Keratinocyte (primary cell): ENCODE measurements at regions not wholly inside any gene's neighbourhood (a gene's known extent, or its start where the extent isn't known, plus 50 kb on each side); places are given as distances from the start of the nearest gene placed in this dataset.

Experiments
- DNase-seq: peaks from one replicate; pipeline ENCODE4 v3.0.0-alpha.2; 2011; ENCODE audit warnings: low read depth, missing footprints, low spot score
- FAIRE-seq: peaks from 2 replicates; lab custom pipeline; 2011; peaks lifted over from hg19 to GRCh38; lab: Jason Lieb, UNC
- H2AFZ ChIP-seq: 2 replicates; pipeline ENCODE4 v1.6.0; 2012; ENCODE audit warnings: low read length, control low read depth, inconsistent platforms; ENCODE audit not compliant: control insufficient read depth
- H3K27ac ChIP-seq: 2 replicates; pipeline ENCODE4 v1.5.1; 2011; ENCODE audit warnings: low read length; ENCODE audit not compliant: control insufficient read depth, insufficient read depth
- H3K27me3 ChIP-seq: 3 replicates; pipeline ENCODE4 v1.6.0; 2011; ENCODE audit warnings: low read length; ENCODE audit not compliant: control insufficient read depth, insufficient read depth; ENCODE audit errors: extremely low read depth
- H3K36me3 ChIP-seq, 2 experiments: 2 replicates in 1 of 2; 3 replicates in 1 of 2; pipeline ENCODE4 v1.5.1; 2011; ENCODE audit warnings: low read length in 2 of 2, mild to moderate bottlenecking in 1 of 2; ENCODE audit not compliant: control insufficient read depth in 2 of 2, insufficient read depth in 2 of 2; ENCODE audit errors: extremely low read depth in 1 of 2
- H3K4me1 ChIP-seq: 3 replicates; pipeline ENCODE4 v1.5.1; 2011; ENCODE audit warnings: low read length; ENCODE audit not compliant: control insufficient read depth, insufficient read depth; ENCODE audit errors: extremely low read depth
- H3K4me2 ChIP-seq: 3 replicates; pipeline ENCODE4 v1.6.0; 2011; ENCODE audit warnings: low read depth, low read length; ENCODE audit not compliant: control insufficient read depth, insufficient read depth; ENCODE audit errors: extremely low read depth
- H3K4me3 ChIP-seq, 3 experiments: fragments of 200-600 bp in 1 of 3; sonication (generic) in 1 of 3; 2 replicates in 2 of 3; 3 replicates in 1 of 3; pipeline ENCODE4 v1.5.1; 2011 to 2016; ENCODE audit warnings: low read length in 3 of 3, mild to moderate bottlenecking in 3 of 3, control low read depth in 2 of 3, inconsistent platforms in 1 of 3, low read depth in 1 of 3, mixed read lengths in 1 of 3, mixed run types in 1 of 3, moderate library complexity in 1 of 3; ENCODE audit not compliant: control insufficient read depth in 2 of 3, insufficient read depth in 2 of 3; ENCODE audit errors: extremely low read depth in 1 of 3
- H3K79me2 ChIP-seq: 2 replicates; pipeline ENCODE4 v1.6.0; 2012; ENCODE audit warnings: low read length; ENCODE audit not compliant: control insufficient read depth, insufficient read depth
- H3K9ac ChIP-seq: 3 replicates; pipeline ENCODE4 v1.6.0; 2011; ENCODE audit warnings: low read length; ENCODE audit not compliant: control insufficient read depth, insufficient read depth; ENCODE audit errors: extremely low read depth
- H3K9me1 ChIP-seq: 3 replicates; pipeline ENCODE4 v1.6.0; 2011; ENCODE audit warnings: low read length; ENCODE audit not compliant: control insufficient read depth, insufficient read depth; ENCODE audit errors: extremely low read depth
- H3K9me3 ChIP-seq: 2 replicates; pipeline ENCODE4 v1.5.1; 2012; ENCODE audit warnings: low read depth, low read length; ENCODE audit not compliant: control insufficient read depth
- H4K20me1 ChIP-seq: 3 replicates; pipeline ENCODE4 v1.6.0; 2011; ENCODE audit warnings: low read length; ENCODE audit not compliant: control insufficient read depth, insufficient read depth; ENCODE audit errors: extremely low read depth
- CTCF ChIP-seq, 3 experiments: IDR thresholded peaks in 1 of 3; conservative IDR thresholded peaks in 1 of 3; optimal IDR thresholded peaks in 1 of 3; 2 replicates in 2 of 3; 3 replicates in 1 of 3; pipeline versions ENCODE3 to v1.5.1; 2011; ENCODE audit warnings: low read length in 3 of 3, mild to moderate bottlenecking in 3 of 3, moderate library complexity in 2 of 3, control low read depth in 1 of 3, inconsistent platforms in 1 of 3; ENCODE audit not compliant: insufficient read depth in 2 of 3; ENCODE audit errors: extremely low read depth in 1 of 3
- EZH2 ChIP-seq: IDR thresholded peaks from one replicate; pipeline ENCODE4 v1.6.1; 2012; ENCODE audit warnings: inconsistent platforms, mild to moderate bottlenecking, low read length, moderate library complexity
- dilution Hi-C: fragments of 300-500 bp; cut with MboI; formaldehyde crosslinking; loops from one replicate; pipeline ENCODE4 v1.7.0; 2020; ENCODE audit warnings: low sequenced_read_pairs; ENCODE audit not compliant: extremely low pct_ligation_motif_present

GRCh38 chr1:189816558-189816957 is 661.1 kb downstream of the BRINP3 start:
- no peak for TF ChIP-seq CTCF (optimal IDR thresholded peaks at IDR 0.05 in 1 of 3, IDR thresholded peaks at IDR 0.05 in 1 of 3, conservative IDR thresholded peaks at IDR 0.05 in 1 of 3; ENCODE audit: extremely low read depth in 1 of 3, insufficient read depth in 2 of 3, low read length in 3 of 3)
- TF ChIP-seq EZH2 = no peak
- no peaks in the 10 kb centered on the region for H3K4me1 ChIP-seq
- H3K9me1 ChIP-seq = no peaks in the 10 kb centered on the region
- H3K36me3 ChIP-seq = no peaks in the 10 kb centered on the region
- FAIRE-seq = no peak
- H4K20me1 ChIP-seq = no peaks in the 10 kb centered on the region
- no peak overlapping the region for H3K4me3 ChIP-seq
- H3K9ac ChIP-seq = no peak overlapping the region
- dilution Hi-C loops = no loop called here
- H3K27ac ChIP-seq = no peak overlapping the region
- H3K79me2 ChIP-seq = no peaks in the 10 kb centered on the region
- no peak overlapping the region for H2AFZ ChIP-seq
- H3K9me3 ChIP-seq = no peaks in the 10 kb centered on the region
- no peak for DNase-seq
- H3K27me3 ChIP-seq = no peaks in the 10 kb centered on the region
- H3K4me2 ChIP-seq = no peak overlapping the region

- H3K27me3 ChIP-seq = no peaks in the 10 kb centered on the region
- DNase-seq (no peak), FAIRE-seq (no peak)
- H3K4me2 ChIP-seq = no peak overlapping the region
- H3K36me3 ChIP-seq = no peaks in the 10 kb centered on the region
- dilution Hi-C loops = no loop called here
- no peaks in the 10 kb centered on the region for H3K9me1 ChIP-seq
- H3K4me3 ChIP-seq = no peak overlapping the region
- H4K20me1 ChIP-seq = no peaks in the 10 kb centered on the region
- H3K4me1 ChIP-seq = no peaks in the 10 kb centered on the region
- no peaks in the 10 kb centered on the region for H3K79me2 ChIP-seq
- no peak for TF ChIP-seq EZH2
- TF ChIP-seq CTCF (optimal IDR thresholded peaks at IDR 0.05 in 1 of 3, IDR thresholded peaks at IDR 0.05 in 1 of 3, conservative IDR thresholded peaks at IDR 0.05 in 1 of 3; ENCODE audit: extremely low read depth in 1 of 3, insufficient read depth in 2 of 3, low read length in 3 of 3) = no peak
- no peak overlapping the region for H2AFZ ChIP-seq
- H3K9ac ChIP-seq = no peak overlapping the region
- H3K9me3 ChIP-seq = no peaks in the 10 kb centered on the region
- H3K27ac ChIP-seq = no peak overlapping the region
Observed at GRCh38 chr1:189819751-189820150, 657.9 kb downstream of the BRINP3 start.
